Thoracic aorta (tissue), 2 donors: ENCODE measurements at regions not wholly inside any gene's neighbourhood (a gene's known extent, or its start where the extent isn't known, plus 50 kb on each side); places are given as distances from the start of the nearest gene placed in this dataset.

Source experiments
- ATAC-seq: fragments of 150-250 bp; one replicate; pipeline ENCODE4 v1.8.0; 2017; ENCODE audit warnings: low read depth; ENCODE audit not compliant: insufficient number of reproducible peaks, low FRiP score
- DNase-seq: peaks from one replicate; pipeline ENCODE4 v3.0.0-alpha.2; 2020; ENCODE audit warnings: low spot score
- H3K27ac ChIP-seq, 2 donors: fragments of 200-600 bp; sonication (generic); 1 replicate in 1 of 2; 2 replicates in 1 of 2; pipeline ENCODE4 v1.5.1; 2016; ENCODE audit warnings: mild to moderate bottlenecking in 2 of 2, moderate library complexity in 2 of 2
- H3K27me3 ChIP-seq: fragments of 200-600 bp; sonication (generic); replicated peaks from 2 replicates; pipeline ENCODE4 v1.6.0; 2016; ENCODE audit warnings: mild to moderate bottlenecking; ENCODE audit not compliant: insufficient read depth
- H3K36me3 ChIP-seq: fragments of 200-600 bp; sonication (generic); one replicate; pipeline ENCODE4 v1.5.1; 2016
- H3K4me1 ChIP-seq, 2 donors: fragments of 200-600 bp; sonication (generic); 1 replicate in 1 of 2; 2 replicates in 1 of 2; pipeline versions ENCODE4 v1.5.1 to v1.6.0; 2016; ENCODE audit warnings: low read depth in 2 of 2, mild to moderate bottlenecking in 1 of 2; ENCODE audit not compliant: control insufficient read depth in 1 of 2
- H3K4me3 ChIP-seq: fragments of 200-600 bp; sonication (generic); 2 replicates; pipeline ENCODE4 v1.5.1; 2016; ENCODE audit warnings: mild to moderate bottlenecking
- H3K9me3 ChIP-seq: fragments of 200-600 bp; sonication (generic); 2 replicates; pipeline ENCODE4 v1.5.1; 2016
- CTCF ChIP-seq: fragments of 200-600 bp; sonication (generic); IDR thresholded peaks from one replicate; pipeline ENCODE4 v1.5.1; 2019; ENCODE audit warnings: antibody characterized with exemption

- Histone ChIP-seq H3K4me3 (no peak overlapping the region), H3K9me3 (no peaks in the 10 kb centered on the region), H3K4me1 (no peaks in the 10 kb centered on the region), H3K27ac (no peak overlapping the region), H3K36me3 (no peaks in the 10 kb centered on the region), H3K27me3 (no peaks in the 10 kb centered on the region)
- DNase-seq (no peak), ATAC-seq (no peak)
- no peak for TF ChIP-seq CTCF
Observed at GRCh38 chr20:52251136-52251700, 59.6 kb upstream of the ZFP64 start.

GRCh38 chr20:52247548-52247947 is 56.0 kb upstream of the ZFP64 start:
- DNase-seq (no peak), ATAC-seq (no peak)
- Histone ChIP-seq H3K9me3 (no peaks in the 10 kb centered on the region), H3K27ac (no peak overlapping the region), H3K27me3 (no peaks in the 10 kb centered on the region), H3K36me3 (no peaks in the 10 kb centered on the region), H3K4me3 (no peak overlapping the region), H3K4me1 (no peaks in the 10 kb centered on the region)
- TF ChIP-seq CTCF, result no peak

GRCh38 chr20:52246366-52246765 is 54.8 kb upstream of the ZFP64 start:
- no peak for ATAC-seq
- TF ChIP-seq CTCF, result no peak

GRCh38 chr20:52244702-52245101 is 53.1 kb upstream of the ZFP64 start:
- ATAC-seq (no peak), DNase-seq (no peak)
- Histone ChIP-seq H3K36me3 (no peaks in the 10 kb centered on the region), H3K27me3 (no peaks in the 10 kb centered on the region), H3K4me3 (no peak overlapping the region), H3K27ac (no peak overlapping the region), H3K4me1 (no peaks in the 10 kb centered on the region), H3K9me3 (no peaks in the 10 kb centered on the region)
- TF ChIP-seq CTCF, result no peak

More at GRCh38 chr20:52246366-52246765, 54.8 kb upstream of the ZFP64 start:
- Histone ChIP-seq H3K4me1 (no peaks in the 10 kb centered on the region), H3K27ac (no peak overlapping the region), H3K4me3 (no peak overlapping the region), H3K36me3 (no peaks in the 10 kb centered on the region), H3K9me3 (no peaks in the 10 kb centered on the region), H3K27me3 (no peaks in the 10 kb centered on the region)
- DNase-seq, result no peak

GRCh38 chr20:52242237-52243230 is 51.0 kb upstream of the ZFP64 start:
- DNase-seq (no peak), ATAC-seq (no peak)
- H3K4me1 ChIP-seq, result no peaks in the 10 kb centered on the region
- peak; percentile 46 for TF ChIP-seq CTCF
- H3K36me3 ChIP-seq, result no peaks in the 10 kb centered on the region
- no peaks in the 10 kb centered on the region for H3K9me3 ChIP-seq
- no peak overlapping the region for H3K27ac ChIP-seq
- no peaks in the 10 kb centered on the region for H3K27me3 ChIP-seq
- H3K4me3 ChIP-seq, result no peak overlapping the region
